ENCODE measurements at regions not wholly inside any gene's neighbourhood (a gene's known extent, or its start where the extent isn't known, plus 50 kb on each side); places are given as distances from the start of the nearest gene placed in this dataset.

- TF ChIP-seq CTCF (IDR thresholded peaks at IDR 0.05; ENCODE audit: insufficient read depth, low read length) (no peak), REST (IDR thresholded peaks at IDR 0.05; ENCODE audit: insufficient replicate concordance, low read depth) (no peak), POLR2AphosphoS5 (IDR thresholded peaks at IDR 0.05; ENCODE audit: low read depth) (no peak), SPI1 (IDR thresholded peaks at IDR 0.05; ENCODE audit: borderline replicate concordance, low read depth) (no peak), GABPA (IDR thresholded peaks at IDR 0.05; ENCODE audit: low read depth) (no peak)
Measured at GRCh38 chr5:29002481-29002880, 1964.1 kb upstream of the CDH9 start.

All from HL-60 (cell line).